ENCODE measurements at regions not wholly inside any gene's neighbourhood (a gene's known extent, or its start where the extent isn't known, plus 50 kb on each side); places are given as distances from the start of the nearest gene placed in this dataset.

GRCh38 chr14:41360126-41360525 is 246.6 kb upstream of the LRFN5 start:
- WGBS, 5 donors, result 83 to 88% (median 84%) methylated on average over 2 of the region's 2 CpGs
- intact Hi-C loops (cut with DNase I; ENCODE audit: low total_unique reads), result no loop called here
- Histone ChIP-seq H3K27me3 (replicated peaks in 1 of 7) (no peaks in the 10 kb centered on the region), H3K9me3 (no peaks in the 10 kb centered on the region), H3K36me3 (no peaks in the 10 kb centered on the region), H3K27ac (no peak overlapping the region), H3K4me3 (no peak overlapping the region), H3K4me1 (no peaks in the 10 kb centered on the region)
- TF ChIP-seq CTCF (IDR thresholded peaks at IDR 0.05 in 8 of 11, conservative IDR thresholded peaks at IDR 0.05 in 3 of 11), result no peak
- TF ChIP-seq POLR2AphosphoS5 (IDR thresholded peaks at IDR 0.05), result no peak
- TF ChIP-seq POLR2A (IDR thresholded peaks at IDR 0.05), result no peak
- no peak for DNase-seq

GRCh38 chr14:41355866-41356265 is 250.8 kb upstream of the LRFN5 start:
- H3K27ac ChIP-seq, result no peak overlapping the region
- H3K9me3 ChIP-seq, result no peaks in the 10 kb centered on the region
- no peak overlapping the region for H3K4me3 ChIP-seq
- intact Hi-C loops (cut with DNase I; ENCODE audit: low total_unique reads), result no loop called here
- no peaks in the 10 kb centered on the region for H3K4me1 ChIP-seq
- no peak for DNase-seq
- 21 to 77% (median 53%) methylated on average over 3 of the region's 3 CpGs for WGBS, 5 donors
- H3K27me3 ChIP-seq (replicated peaks in 1 of 7), result no peaks in the 10 kb centered on the region
- TF ChIP-seq POLR2A (IDR thresholded peaks at IDR 0.05) (no peak), POLR2AphosphoS5 (IDR thresholded peaks at IDR 0.05) (no peak), CTCF (IDR thresholded peaks at IDR 0.05 in 8 of 11, conservative IDR thresholded peaks at IDR 0.05 in 3 of 11) (no peak)
- H3K36me3 ChIP-seq, result no peaks in the 10 kb centered on the region

GRCh38 chr14:41350476-41350875 is 256.2 kb upstream of the LRFN5 start:
- Histone ChIP-seq H3K36me3 (no peaks in the 10 kb centered on the region), H3K4me1 (no peaks in the 10 kb centered on the region), H3K9me3 (peaks cover 0 to 3% (median 0%) of the 10 kb centered on the region in 8 donors), H3K27ac (no peak overlapping the region), H3K27me3 (replicated peaks in 1 of 7) (no peaks in the 10 kb centered on the region), H3K4me3 (no peak overlapping the region)
- DNase-seq, result peak; percentile 58
- 85 to 92% (median 87%) methylated on average over 6 to 7 of the region's 7 CpGs for WGBS, 5 donors
- TF ChIP-seq CTCF (IDR thresholded peaks at IDR 0.05 in 8 of 11, conservative IDR thresholded peaks at IDR 0.05 in 3 of 11), result no peak
- intact Hi-C loops (cut with DNase I; ENCODE audit: low total_unique reads), result no loop called here

GRCh38 chr14:41349289-41349910 is 257.3 kb upstream of the LRFN5 start:
- Histone ChIP-seq H3K27ac (no peak overlapping the region), H3K27me3 (replicated peaks in 1 of 7) (no peaks in the 10 kb centered on the region), H3K4me3 (no peak overlapping the region), H3K4me1 (no peaks in the 10 kb centered on the region), H3K9me3 (peaks cover 0 to 3% (median 0%) of the 10 kb centered on the region in 8 donors), H3K36me3 (no peaks in the 10 kb centered on the region)
- TF ChIP-seq POLR2AphosphoS5 (IDR thresholded peaks at IDR 0.05) (no peak), POLR2A (IDR thresholded peaks at IDR 0.05) (no peak), CTCF (IDR thresholded peaks at IDR 0.05 in 8 of 11, conservative IDR thresholded peaks at IDR 0.05 in 3 of 11) (no peak)
- intact Hi-C loops (cut with DNase I; ENCODE audit: low total_unique reads), result no loop called here
- 71 to 96% (median 84%) methylated on average over 7 to 8 of the region's 8 CpGs for WGBS, 5 donors
- DNase-seq, result peak; percentile 68
